HepG2 (cell line): ENCODE measurements at regions not wholly inside any gene's neighbourhood (a gene's known extent, or its start where the extent isn't known, plus 50 kb on each side); places are given as distances from the start of the nearest gene placed in this dataset.
A peak's percentile ranks its signal among the peaks of the same experiment; 100 is the strongest.
"Not testable (repeated sequence)": the region's sequence is repeated elsewhere in the genome, so short reads cannot be mapped to it uniquely, and the experiment has no call there.

Experiments
- ATF7 ChIP-seq, 2 experiments: fragments of 450-650 bp in 1 of 2; sonication (generic) in 1 of 2; formaldehyde crosslinking in 1 of 2; IDR thresholded peaks; 2 replicates each; pipeline versions ENCODE4 v1.4.0 to v1.6.1; 2016 to 2020; ENCODE audit warnings: antibody characterized with exemption in 1 of 2, mild to moderate bottlenecking in 1 of 2, missing genetic modification reagents in 1 of 2
- FOXJ3 ChIP-seq: sonication (generic); formaldehyde crosslinking; IDR thresholded peaks from 2 replicates; pipeline ENCODE4 v1.4.0; 2020; ENCODE audit warnings: missing genetic modification reagents, mild to moderate bottlenecking, borderline replicate concordance
- RAD21 ChIP-seq: fragments of 450-650 bp; formaldehyde crosslinking; IDR thresholded peaks from 2 replicates; pipeline ENCODE4 v1.5.0; 2020; ENCODE audit warnings: mild to moderate bottlenecking
- SCMH1 ChIP-seq: sonication (generic); formaldehyde crosslinking; IDR thresholded peaks from 2 replicates; pipeline ENCODE4 v1.9.0; 2021; ENCODE audit warnings: missing genetic modification reagents, mild to moderate bottlenecking, borderline replicate concordance
- YEATS4 ChIP-seq: sonication (generic); formaldehyde crosslinking; IDR thresholded peaks from 2 replicates; pipeline ENCODE4 v1.4.0; 2020; ENCODE audit warnings: missing genetic modification reagents, borderline replicate concordance
- YY1 ChIP-seq: IDR thresholded peaks from 2 replicates; pipeline ENCODE4 v1.6.1; 2011; ENCODE audit warnings: low read length, low read depth, moderate library complexity, mild to moderate bottlenecking; ENCODE audit not compliant: insufficient read depth, insufficient replicate concordance
- TF ChIP-seq, protein P1 (sequence below): sonication (generic); formaldehyde crosslinking; IDR thresholded peaks from 2 replicates; pipeline ENCODE4 v1.4.0; 2020; ENCODE audit warnings: mild to moderate bottlenecking, missing genetic modification reagents
- TF ChIP-seq, protein P2 (sequence below), 2 experiments: sonication (generic) in 1 of 2; formaldehyde crosslinking in 1 of 2; IDR thresholded peaks; 2 replicates each; pipeline versions ENCODE4 v1.4.0 to v1.6.1; 2018 to 2020; ENCODE audit warnings: missing genetic modification reagents in 2 of 2, borderline replicate concordance in 1 of 2, low read depth in 1 of 2, mild to moderate bottlenecking in 1 of 2, missing biosample characterization in 1 of 2
- TF ChIP-seq, protein P3 (sequence below): sonication (generic); formaldehyde crosslinking; IDR thresholded peaks from 2 replicates; pipeline ENCODE4 v1.5.0; 2020; ENCODE audit warnings: mild to moderate bottlenecking, missing genetic modification reagents, moderate library complexity

DNA sequence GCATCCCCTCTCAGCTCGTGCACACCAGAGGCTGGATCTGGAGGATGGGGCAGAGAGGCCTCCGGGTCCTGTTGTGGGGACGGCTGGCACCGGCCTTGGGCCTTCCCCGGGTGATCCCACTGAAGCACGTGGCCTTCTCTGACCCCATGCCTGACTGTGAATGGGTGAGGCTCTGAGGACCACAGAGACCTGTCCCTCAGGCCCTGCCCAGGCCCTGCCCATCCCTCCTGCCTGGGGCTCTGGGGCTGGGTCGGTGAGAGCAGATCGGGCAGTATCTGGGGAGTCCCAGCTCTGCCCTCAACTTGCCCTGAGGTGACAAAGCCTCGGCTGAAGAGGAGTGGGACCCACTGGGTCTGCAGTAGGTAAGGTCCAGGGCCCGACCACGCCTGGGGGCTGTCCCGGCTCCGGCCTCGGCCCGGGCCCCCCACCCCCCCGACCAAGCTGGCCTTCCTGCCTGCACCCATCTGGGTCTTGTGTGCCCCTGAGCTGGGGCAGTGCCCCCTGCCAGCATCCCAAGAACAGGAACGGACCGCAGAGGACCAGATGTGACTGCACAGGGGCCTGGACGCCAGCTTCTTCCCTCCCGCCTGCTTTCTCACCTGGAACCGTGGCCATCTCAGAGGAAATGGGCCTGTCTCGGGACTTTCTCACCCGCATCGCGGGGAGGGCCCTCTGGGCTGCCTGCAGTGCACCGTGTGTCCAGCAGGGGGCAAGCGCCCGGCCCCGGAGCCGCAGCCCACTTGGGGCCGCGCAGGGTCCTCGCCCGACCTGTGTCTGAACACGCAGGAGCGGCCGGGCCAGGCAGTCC is 255.9 kb downstream of the PARP8 start:
- TF ChIP-seq, protein P1, sequence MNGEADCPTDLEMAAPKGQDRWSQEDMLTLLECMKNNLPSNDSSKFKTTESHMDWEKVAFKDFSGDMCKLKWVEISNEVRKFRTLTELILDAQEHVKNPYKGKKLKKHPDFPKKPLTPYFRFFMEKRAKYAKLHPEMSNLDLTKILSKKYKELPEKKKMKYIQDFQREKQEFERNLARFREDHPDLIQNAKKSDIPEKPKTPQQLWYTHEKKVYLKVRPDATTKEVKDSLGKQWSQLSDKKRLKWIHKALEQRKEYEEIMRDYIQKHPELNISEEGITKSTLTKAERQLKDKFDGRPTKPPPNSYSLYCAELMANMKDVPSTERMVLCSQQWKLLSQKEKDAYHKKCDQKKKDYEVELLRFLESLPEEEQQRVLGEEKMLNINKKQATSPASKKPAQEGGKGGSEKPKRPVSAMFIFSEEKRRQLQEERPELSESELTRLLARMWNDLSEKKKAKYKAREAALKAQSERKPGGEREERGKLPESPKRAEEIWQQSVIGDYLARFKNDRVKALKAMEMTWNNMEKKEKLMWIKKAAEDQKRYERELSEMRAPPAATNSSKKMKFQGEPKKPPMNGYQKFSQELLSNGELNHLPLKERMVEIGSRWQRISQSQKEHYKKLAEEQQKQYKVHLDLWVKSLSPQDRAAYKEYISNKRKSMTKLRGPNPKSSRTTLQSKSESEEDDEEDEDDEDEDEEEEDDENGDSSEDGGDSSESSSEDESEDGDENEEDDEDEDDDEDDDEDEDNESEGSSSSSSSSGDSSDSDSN = not testable (repeated sequence)
- TF ChIP-seq RAD21 (CRISPR knock-in tag); ATF7 (IDR thresholded peaks at IDR 0.05); ATF7 (CRISPR knock-in tag; IDR thresholded peaks at IDR 0.05); YEATS4 (CRISPR knock-in tag); YY1; SCMH1 (CRISPR knock-in tag); FOXJ3 (CRISPR knock-in tag): not testable (repeated sequence)
- TF ChIP-seq, protein P2, sequence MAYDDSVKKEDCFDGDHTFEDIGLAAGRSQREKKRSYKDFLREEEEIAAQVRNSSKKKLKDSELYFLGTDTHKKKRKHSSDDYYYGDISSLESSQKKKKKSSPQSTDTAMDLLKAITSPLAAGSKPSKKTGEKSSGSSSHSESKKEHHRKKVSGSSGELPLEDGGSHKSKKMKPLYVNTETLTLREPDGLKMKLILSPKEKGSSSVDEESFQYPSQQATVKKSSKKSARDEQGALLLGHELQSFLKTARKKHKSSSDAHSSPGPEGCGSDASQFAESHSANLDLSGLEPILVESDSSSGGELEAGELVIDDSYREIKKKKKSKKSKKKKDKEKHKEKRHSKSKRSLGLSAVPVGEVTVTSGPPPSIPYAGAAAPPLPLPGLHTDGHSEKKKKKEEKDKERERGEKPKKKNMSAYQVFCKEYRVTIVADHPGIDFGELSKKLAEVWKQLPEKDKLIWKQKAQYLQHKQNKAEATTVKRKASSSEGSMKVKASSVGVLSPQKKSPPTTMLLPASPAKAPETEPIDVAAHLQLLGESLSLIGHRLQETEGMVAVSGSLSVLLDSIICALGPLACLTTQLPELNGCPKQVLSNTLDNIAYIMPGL (CRISPR knock-in tag; IDR thresholded peaks at IDR 0.05; ENCODE audit: borderline replicate concordance in 1 of 2, low read depth in 1 of 2) = 0 out of 4 replicates have a peak, but pooled peaks of 1 of the 2 experiments have one; percentile 26
- TF ChIP-seq, protein P3, sequence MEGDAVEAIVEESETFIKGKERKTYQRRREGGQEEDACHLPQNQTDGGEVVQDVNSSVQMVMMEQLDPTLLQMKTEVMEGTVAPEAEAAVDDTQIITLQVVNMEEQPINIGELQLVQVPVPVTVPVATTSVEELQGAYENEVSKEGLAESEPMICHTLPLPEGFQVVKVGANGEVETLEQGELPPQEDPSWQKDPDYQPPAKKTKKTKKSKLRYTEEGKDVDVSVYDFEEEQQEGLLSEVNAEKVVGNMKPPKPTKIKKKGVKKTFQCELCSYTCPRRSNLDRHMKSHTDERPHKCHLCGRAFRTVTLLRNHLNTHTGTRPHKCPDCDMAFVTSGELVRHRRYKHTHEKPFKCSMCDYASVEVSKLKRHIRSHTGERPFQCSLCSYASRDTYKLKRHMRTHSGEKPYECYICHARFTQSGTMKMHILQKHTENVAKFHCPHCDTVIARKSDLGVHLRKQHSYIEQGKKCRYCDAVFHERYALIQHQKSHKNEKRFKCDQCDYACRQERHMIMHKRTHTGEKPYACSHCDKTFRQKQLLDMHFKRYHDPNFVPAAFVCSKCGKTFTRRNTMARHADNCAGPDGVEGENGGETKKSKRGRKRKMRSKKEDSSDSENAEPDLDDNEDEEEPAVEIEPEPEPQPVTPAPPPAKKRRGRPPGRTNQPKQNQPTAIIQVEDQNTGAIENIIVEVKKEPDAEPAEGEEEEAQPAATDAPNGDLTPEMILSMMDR (CRISPR knock-in tag) = peak; percentile 75
